H1 (cell line): ENCODE measurements at regions not wholly inside any gene's neighbourhood (a gene's known extent, or its start where the extent isn't known, plus 50 kb on each side); places are given as distances from the start of the nearest gene placed in this dataset.

Experiments
- CTCF ChIA-PET: fragments of 300-600 bp; sonication (Branson Sonifier 250); formaldehyde crosslinking; loops from one replicate; lab custom pipeline; 2021; ENCODE audit not compliant: partially characterized antibody; lab: Charles Lee
- POLR2A ChIA-PET: fragments of 300-600 bp; sonication (Branson Sonifier 250); formaldehyde crosslinking; loops from one replicate; lab custom pipeline; 2021; ENCODE audit warnings: inconsistent platforms; ENCODE audit not compliant: partially characterized antibody; lab: Charles Lee
- DNase-seq, 2 experiments: peaks; one replicate each; pipeline versions ENCODE4 v3.0.0 to v3.0.0-alpha.2; 2010 to 2022; ENCODE audit warnings: low spot score in 2 of 2, low read depth in 1 of 2, mixed read lengths in 1 of 2
- FAIRE-seq: peaks from 2 replicates; lab custom pipeline; 2011; peaks lifted over from hg19 to GRCh38; lab: Jason Lieb, UNC
- H2AFZ ChIP-seq: 2 replicates; pipeline ENCODE4 v1.8.1; 2012; ENCODE audit warnings: low read length, inconsistent platforms
- H2AK5ac ChIP-seq: 2 replicates; pipeline ENCODE4 v1.6.1; 2013; ENCODE audit warnings: low read depth, low read length
- H2BK120ac ChIP-seq: replicated peaks from 2 replicates; pipeline ENCODE3; 2013; ENCODE audit warnings: low read depth, low read length, inconsistent platforms
- H2BK12ac ChIP-seq: 2 replicates; pipeline ENCODE4 v1.6.1; 2013; ENCODE audit warnings: low read depth, low read length
- H2BK15ac ChIP-seq: 2 replicates; pipeline ENCODE4 v1.6.1; 2013; ENCODE audit warnings: low read length
- H2BK20ac ChIP-seq: 2 replicates; pipeline ENCODE4 v1.6.1; 2013; ENCODE audit warnings: low read length
- H2BK5ac ChIP-seq: 2 replicates; pipeline ENCODE4 v1.6.1; 2013; ENCODE audit warnings: low read depth, low read length
- H3K14ac ChIP-seq: 2 replicates; pipeline ENCODE4 v1.6.1; 2013; ENCODE audit warnings: inconsistent platforms; ENCODE audit not compliant: insufficient read length
- H3K18ac ChIP-seq: 2 replicates; pipeline ENCODE4 v1.6.1; 2013; ENCODE audit warnings: low read length; ENCODE audit errors: extremely low read depth
- H3K23ac ChIP-seq: 2 replicates; pipeline ENCODE4 v1.6.1; 2013; ENCODE audit warnings: inconsistent platforms; ENCODE audit not compliant: insufficient read length
- H3K23me2 ChIP-seq: 2 replicates; pipeline ENCODE4 v1.6.1; 2013; ENCODE audit warnings: low read depth, low read length
- H3K27ac ChIP-seq: 2 replicates; pipeline ENCODE4 v1.6.1; 2011; ENCODE audit warnings: low read depth, low read length, inconsistent platforms
- H3K27me3 ChIP-seq, 4 experiments: replicated peaks in 1 of 4; 1 replicate in 1 of 4; 2 replicates in 3 of 4; pipeline versions ENCODE4 v1.6.1 to v1.8.1; 2011 to 2013; ENCODE audit warnings: low read length in 3 of 4, mild to moderate bottlenecking in 3 of 4, inconsistent platforms in 2 of 4, mixed read lengths in 2 of 4, moderate library complexity in 1 of 4; ENCODE audit not compliant: control insufficient read depth in 3 of 4, insufficient read depth in 3 of 4; ENCODE audit errors: extremely low read depth in 1 of 4
- H3K36me3 ChIP-seq, 4 experiments: 2 replicates each; pipeline versions ENCODE4 v1.6.1 to v1.8.1; 2011 to 2013; ENCODE audit warnings: mild to moderate bottlenecking in 4 of 4, low read length in 3 of 4, moderate library complexity in 2 of 4, control low read depth in 1 of 4, inconsistent platforms in 1 of 4; ENCODE audit not compliant: insufficient read depth in 4 of 4, control insufficient read depth in 2 of 4
- H3K4ac ChIP-seq: replicated peaks from 2 replicates; pipeline ENCODE3; 2013; ENCODE audit warnings: low read length, low read depth, mixed read lengths, inconsistent platforms; ENCODE audit not compliant: insufficient read length
- H3K4me1 ChIP-seq, 4 experiments: replicated peaks in 1 of 4; 1 replicate in 1 of 4; 2 replicates in 3 of 4; pipeline versions ENCODE4 v1.6.1 to v1.8.1; 2011 to 2013; ENCODE audit warnings: low read length in 3 of 4, inconsistent platforms in 2 of 4, mixed read lengths in 1 of 4; ENCODE audit not compliant: insufficient read depth in 4 of 4, control insufficient read depth in 3 of 4
- H3K4me2 ChIP-seq, 2 experiments: 2 replicates each; pipeline versions ENCODE4 v1.6.1 to v1.8.1; 2011 to 2013; ENCODE audit warnings: low read depth in 2 of 2, low read length in 2 of 2, control low read depth in 1 of 2, inconsistent platforms in 1 of 2, mild to moderate bottlenecking in 1 of 2; ENCODE audit not compliant: insufficient read depth in 1 of 2
- H3K4me3 ChIP-seq, 4 experiments: fragments of 200-600, 300-600 bp in 1 of 4; sonication (generic), shearing (Covaris generic), sonication (Bioruptor Twin) in 1 of 4; 2 replicates each; pipeline versions ENCODE4 v1.5.1 to v1.8.1; 2011 to 2016; ENCODE audit warnings: low read length in 4 of 4, low read depth in 3 of 4, control low read depth in 2 of 4, inconsistent platforms in 2 of 4, mild to moderate bottlenecking in 2 of 4, mixed read lengths in 1 of 4, moderate library complexity in 1 of 4; ENCODE audit not compliant: insufficient read depth in 2 of 4; ENCODE audit errors: extremely low read depth in 1 of 4
- H3K56ac ChIP-seq: replicated peaks from 2 replicates; pipeline ENCODE3; 2013; ENCODE audit warnings: low read depth, mild to moderate bottlenecking, mixed read lengths, low read length, inconsistent platforms; ENCODE audit not compliant: insufficient read length
- H3K79me1 ChIP-seq: 2 replicates; pipeline ENCODE4 v1.6.1; 2013; ENCODE audit warnings: low read depth, low read length, control low read depth
- H3K79me2 ChIP-seq, 2 experiments: 2 replicates each; pipeline versions ENCODE4 v1.6.1 to v1.8.1; 2012 to 2013; ENCODE audit warnings: low read length in 2 of 2, mild to moderate bottlenecking in 2 of 2, inconsistent platforms in 1 of 2; ENCODE audit not compliant: insufficient read depth in 2 of 2, control insufficient read depth in 1 of 2
- H3K9ac ChIP-seq, 4 experiments: replicated peaks in 1 of 4; 1 replicate in 1 of 4; 2 replicates in 3 of 4; pipeline versions ENCODE4 v1.6.1 to v1.8.1; 2011 to 2013; ENCODE audit warnings: low read depth in 3 of 4, low read length in 3 of 4, control low read depth in 2 of 4, mild to moderate bottlenecking in 2 of 4, moderate library complexity in 2 of 4, inconsistent platforms in 1 of 4; ENCODE audit errors: extremely low read depth in 1 of 4
- H3K9me3 ChIP-seq, 2 experiments: 2 replicates each; pipeline versions ENCODE4 v1.6.1 to v1.8.1; 2012 to 2013; ENCODE audit warnings: mild to moderate bottlenecking in 2 of 2, moderate library complexity in 2 of 2, control low read depth in 1 of 2, inconsistent platforms in 1 of 2, low read depth in 1 of 2, low read length in 1 of 2, mixed read lengths in 1 of 2; ENCODE audit not compliant: insufficient read depth in 2 of 2
- H4K20me1 ChIP-seq, 2 experiments: replicated peaks in 1 of 2; 2 replicates each; pipeline versions ENCODE3 to v1.8.1; 2011 to 2013; ENCODE audit warnings: inconsistent platforms in 2 of 2, low read length in 2 of 2, mild to moderate bottlenecking in 1 of 2; ENCODE audit not compliant: insufficient read depth in 2 of 2, control insufficient read depth in 1 of 2
- H4K5ac ChIP-seq: 2 replicates; pipeline ENCODE4 v1.6.1; 2013; ENCODE audit warnings: low read length, low read depth, mixed read lengths, inconsistent platforms; ENCODE audit not compliant: insufficient read length
- H4K8ac ChIP-seq: 2 replicates; pipeline ENCODE4 v1.8.0; 2013; ENCODE audit warnings: mild to moderate bottlenecking, moderate library complexity, low read length, inconsistent platforms; ENCODE audit not compliant: insufficient read depth; ENCODE audit errors: extremely low read depth
- H4K91ac ChIP-seq: replicated peaks from 2 replicates; pipeline ENCODE3; 2013; ENCODE audit warnings: low read length, mixed read lengths, inconsistent platforms; ENCODE audit not compliant: insufficient read length
- BCL11A ChIP-seq, 2 experiments: IDR thresholded peaks; one replicate each; pipeline ENCODE4 v1.6.1; 2011; ENCODE audit warnings: low read depth in 2 of 2, low read length in 2 of 2, mild to moderate bottlenecking in 2 of 2
- CREB1 ChIP-seq: IDR thresholded peaks from 2 replicates; pipeline ENCODE4 v1.6.1; 2012; ENCODE audit warnings: inconsistent platforms
- GABPA ChIP-seq: IDR thresholded peaks from 2 replicates; pipeline ENCODE4 v1.6.1; 2011; ENCODE audit warnings: mild to moderate bottlenecking, low read length, moderate library complexity, borderline replicate concordance; ENCODE audit not compliant: insufficient read depth
- JUN ChIP-seq: IDR thresholded peaks from 2 replicates; pipeline ENCODE4 v1.6.1; 2011; ENCODE audit warnings: low read depth, mild to moderate bottlenecking, improper control_type of control experiment, low read length
- KDM5A ChIP-seq: fragments of 200-600 bp; IDR thresholded peaks from 2 replicates; pipeline ENCODE4 v1.7.1; 2012; ENCODE audit warnings: mild to moderate bottlenecking, low read length, inconsistent platforms, mixed read lengths
- MAX ChIP-seq: IDR thresholded peaks from 2 replicates; pipeline ENCODE4 v1.6.1; 2012; ENCODE audit warnings: inconsistent platforms
- NANOG ChIP-seq: IDR thresholded peaks from 2 replicates; pipeline ENCODE4 v1.6.1; 2011; ENCODE audit warnings: low read length, low read depth, mild to moderate bottlenecking, inconsistent platforms; ENCODE audit not compliant: insufficient read depth, poor library complexity, severe bottlenecking
- POLR2AphosphoS5 ChIP-seq: IDR thresholded peaks from 2 replicates; pipeline ENCODE4 v1.6.1; 2011; ENCODE audit warnings: low read depth, low read length
- POU5F1 ChIP-seq: IDR thresholded peaks from 2 replicates; pipeline ENCODE4 v1.6.1; 2011; ENCODE audit warnings: low read depth, mild to moderate bottlenecking, low read length, moderate library complexity
- RBBP5 ChIP-seq: IDR thresholded peaks from 2 replicates; pipeline ENCODE4 v1.7.1; 2012; ENCODE audit warnings: low read depth, mild to moderate bottlenecking, inconsistent platforms, low read length, moderate library complexity, borderline replicate concordance
- RFX5 ChIP-seq: IDR thresholded peaks from 2 replicates; pipeline ENCODE4 v1.6.1; 2011; ENCODE audit warnings: low read depth, low read length, improper control_type of control experiment, borderline replicate concordance
- SIX5 ChIP-seq: IDR thresholded peaks from 2 replicates; pipeline ENCODE4 v1.6.1; 2011; ENCODE audit warnings: mild to moderate bottlenecking, low read depth, low read length
- USF2 ChIP-seq: IDR thresholded peaks from 2 replicates; pipeline ENCODE4 v1.6.1; 2011; ENCODE audit warnings: low read length, improper control_type of control experiment
- YY1 ChIP-seq: IDR thresholded peaks from 2 replicates; pipeline ENCODE4 v1.6.1; 2011; ENCODE audit warnings: low read depth, mild to moderate bottlenecking, low read length
- WGBS, 2 experiments: shearing (Covaris generic) in 1 of 2; methylation state at CpG; one replicate each; pipeline versions ENCODE4 v1.1.6 to v1.1.7; 2013 to 2015; ENCODE audit warnings: low lambda C conversion rate in 2 of 2, mixed read lengths in 2 of 2, inconsistent platforms in 1 of 2, low coverage in 1 of 2, missing lambda C conversion rate in 1 of 2; ENCODE audit not compliant: insufficient replicate concordance in 2 of 2, insufficient coverage in 1 of 2, insufficient read length in 1 of 2; ENCODE audit errors: extremely low coverage in 1 of 2, missing lambda C conversion rate in 1 of 2; 5-methylcytosine and 5-hydroxymethylcytosine counted together

GRCh38 chr2:189337656-189338055 lies 103.6 kb upstream of the WDR75 start:
- H2BK120ac ChIP-seq, result no peak overlapping the region
- no peak overlapping the region for H2AK5ac ChIP-seq
- no peaks in the 10 kb centered on the region for H3K79me2 ChIP-seq
- 90% methylated on average over 1 of the region's 1 CpG; no CpG with 5 or more reads in 1 of the 2 experiments for WGBS, 2 experiments
- POLR2A ChIA-PET, result no interaction called here
- CTCF ChIA-PET, result no interaction called here
- no peaks in the 10 kb centered on the region for H3K36me3 ChIP-seq
- H4K5ac ChIP-seq, result no peak overlapping the region
- H4K20me1 ChIP-seq, result no peaks in the 10 kb centered on the region
- no peak overlapping the region for H2BK20ac ChIP-seq
- no peak overlapping the region for H3K9ac ChIP-seq
- no peak overlapping the region for H4K8ac ChIP-seq
- no peak overlapping the region for H3K23ac ChIP-seq
- H2BK12ac ChIP-seq, result no peak overlapping the region
- H3K4me2 ChIP-seq, result no peak overlapping the region
- no peak for TF ChIP-seq KDM5A
- TF ChIP-seq POU5F1, result no peak
- TF ChIP-seq RBBP5, result no peak
- TF ChIP-seq CREB1, result no peak
- TF ChIP-seq RFX5, result no peak
- TF ChIP-seq SIX5, result no peak
- no peak for TF ChIP-seq JUN
- no peak for TF ChIP-seq YY1
- no peak for TF ChIP-seq POLR2AphosphoS5
- no peak for TF ChIP-seq USF2
- no peak for TF ChIP-seq MAX
- no peak for TF ChIP-seq BCL11A (IDR thresholded peaks at IDR 0.05; ENCODE audit: low read depth in 2 of 2, low read length in 2 of 2)
- TF ChIP-seq GABPA, result no peak
- TF ChIP-seq NANOG, result no peak
- no peak overlapping the region for H2BK5ac ChIP-seq
- H3K14ac ChIP-seq, result no peak overlapping the region
- no peak overlapping the region for H3K4me3 ChIP-seq
- no peak overlapping the region for H3K4ac ChIP-seq
- no peak overlapping the region for H3K18ac ChIP-seq
- H3K4me1 ChIP-seq, result no peaks in the 10 kb centered on the region
- H3K56ac ChIP-seq, result no peak overlapping the region
- H4K91ac ChIP-seq, result no peak overlapping the region
- H2AFZ ChIP-seq, result no peak overlapping the region
- peaks cover 0 to 3% of the 10 kb centered on the region in 2 experiments; a peak in 1 of 4 replicates for H3K9me3 ChIP-seq
- FAIRE-seq (no peak), DNase-seq (no peak)
- no peak overlapping the region for H3K27ac ChIP-seq
- H2BK15ac ChIP-seq, result no peak overlapping the region
- no peaks in the 10 kb centered on the region for H3K79me1 ChIP-seq
- H3K23me2 ChIP-seq, result no peaks in the 10 kb centered on the region
- H3K27me3 ChIP-seq, result no peaks in the 10 kb centered on the region
